Ecto neural progenitor cell (in vitro differentiated cells): ENCODE measurements at regions not wholly inside any gene's neighbourhood (a gene's known extent, or its start where the extent isn't known, plus 50 kb on each side); places are given as distances from the start of the nearest gene placed in this dataset.
"Not testable (repeated sequence)": the region's sequence is repeated elsewhere in the genome, so short reads cannot be mapped to it uniquely, and the experiment has no call there.

Source experiments
- DNase-seq: peaks from one replicate; pipeline ENCODE4 v3.0.0-alpha.2; 2018; ENCODE audit warnings: low spot score

DNA sequence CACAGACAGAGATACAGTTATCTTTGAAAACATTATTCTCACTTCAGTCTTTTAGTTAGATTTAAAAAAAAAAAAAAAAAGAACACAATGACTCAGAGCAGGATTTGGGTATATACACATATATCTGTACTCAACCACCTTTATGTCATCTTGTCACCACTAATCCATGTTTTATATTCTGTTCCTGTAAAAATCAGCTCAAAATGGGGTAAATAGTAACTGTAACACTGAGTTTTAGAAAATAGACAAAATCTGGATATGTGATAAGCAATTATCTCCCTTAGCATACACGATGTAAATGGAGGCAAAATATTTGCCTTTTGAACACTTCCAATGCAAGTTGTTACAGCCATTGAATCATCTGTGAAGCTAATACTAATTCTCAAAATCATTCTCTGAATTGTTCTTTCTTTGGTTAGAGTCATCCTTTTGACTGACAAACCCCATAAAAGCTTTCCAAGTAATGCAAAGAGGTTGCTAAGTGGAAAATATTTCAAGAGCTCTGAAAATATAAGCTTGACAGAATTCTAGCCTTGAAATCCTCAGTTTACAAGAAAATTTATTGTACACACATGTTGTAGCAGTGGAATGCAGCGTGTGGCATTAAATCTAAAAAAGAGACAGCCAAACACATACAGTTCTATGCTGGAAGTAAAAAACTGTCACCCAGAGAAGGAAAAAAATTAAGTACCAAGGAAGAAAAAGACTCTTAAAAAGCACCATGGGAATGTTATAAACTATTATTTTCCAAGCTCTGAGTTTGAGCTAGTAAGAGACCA, 502.2 kb upstream of the PHF14 start:
- DNase-seq, result no peak

- DNase-seq, result no peak
Observed at GRCh38 chr7:10472115-10472514, 501.6 kb upstream of the PHF14 start.

DNA sequence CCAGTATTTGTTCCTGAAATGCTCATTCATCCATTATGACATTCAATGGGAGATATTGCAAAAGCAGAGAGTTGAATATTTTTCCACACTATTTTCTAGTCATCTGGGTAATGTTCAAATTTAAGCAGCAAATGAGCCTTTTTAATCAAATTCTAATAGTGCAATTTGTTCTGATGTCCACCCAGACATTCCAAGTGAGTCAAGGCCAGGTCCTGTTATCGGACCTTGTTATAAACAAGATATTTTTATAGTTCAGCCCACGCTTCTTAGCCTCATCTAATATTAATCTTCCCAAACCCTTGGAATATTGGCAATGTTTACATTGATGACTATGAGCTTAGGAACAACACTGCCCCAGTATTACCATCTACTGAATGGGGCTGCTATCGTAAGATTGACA, 500.1 kb upstream of the PHF14 start:
- DNase-seq, result no peak

- DNase-seq, result no peak
Observed at GRCh38 chr7:10474048-10474447, 499.6 kb upstream of the PHF14 start.

DNA sequence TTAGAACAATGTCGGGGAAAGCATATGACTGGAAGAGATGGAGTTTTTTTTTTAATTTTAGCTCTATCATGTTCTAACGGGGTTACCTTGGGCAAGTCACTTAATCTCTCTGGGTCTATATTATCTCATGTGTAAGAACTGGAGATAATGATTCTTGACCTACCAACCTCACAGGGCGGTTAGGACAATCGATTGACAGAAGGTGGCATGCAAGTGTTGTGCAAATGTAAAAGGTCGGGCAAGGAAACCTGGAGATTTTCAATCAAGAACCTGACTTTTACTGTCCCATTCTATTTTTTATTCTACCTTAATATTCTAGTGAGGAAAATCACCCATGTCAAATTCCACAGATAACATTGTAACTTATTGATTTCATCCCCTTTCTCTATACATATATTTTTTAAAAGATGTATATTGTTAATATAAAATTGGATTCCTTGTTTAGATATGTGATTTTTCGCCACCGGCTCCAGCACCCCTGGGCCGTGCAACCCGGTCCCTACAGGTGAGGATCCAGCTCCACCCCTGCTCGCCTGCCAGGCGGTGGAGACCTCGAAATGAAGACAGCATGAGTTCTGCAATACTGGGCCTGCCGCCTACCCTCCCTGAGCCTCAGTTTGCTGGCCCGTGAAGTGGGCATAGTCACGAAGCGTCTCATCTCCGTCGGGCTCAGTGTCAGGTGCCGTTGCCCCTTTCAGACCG, 497.6 kb upstream of the PHF14 start:
- DNase-seq, result no peak

GRCh38 chr7:10476642-10477041, 497.0 kb upstream of the PHF14 start:
- DNase-seq, result no peak

- no peak for DNase-seq
Observed at GRCh38 chr7:10483671-10484070, 490.0 kb upstream of the PHF14 start.

- no peak for DNase-seq
Observed at GRCh38 chr7:10484767-10485166, 488.9 kb upstream of the PHF14 start.

- not testable (repeated sequence) for DNase-seq
Observed at GRCh38 chr7:10501206-10501884, 472.3 kb upstream of the PHF14 start.

- no peak for DNase-seq
Observed at GRCh38 chr7:10507032-10507431, 466.6 kb upstream of the PHF14 start.

DNA sequence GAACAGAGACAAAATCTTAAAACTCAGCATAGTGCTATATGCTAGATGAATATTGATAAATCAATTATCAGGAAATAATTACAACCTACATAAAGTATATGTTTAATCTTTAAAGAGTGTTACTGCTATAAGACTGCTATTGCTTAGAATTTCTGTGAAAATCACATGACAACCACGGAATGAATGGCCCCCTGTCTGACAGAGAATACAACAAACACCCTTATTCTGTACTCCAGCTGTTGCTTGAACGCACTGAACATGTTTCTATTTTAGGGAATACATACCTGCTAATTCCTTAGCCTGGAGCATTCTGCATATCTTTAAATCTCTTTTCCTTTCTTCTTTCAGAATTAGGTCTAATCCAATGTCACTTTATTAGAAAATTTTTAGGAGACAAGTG, 452.4 kb upstream of the PHF14 start:
- no peak for DNase-seq

- DNase-seq, result not testable (repeated sequence)
Observed at GRCh38 chr7:10533429-10533828, 440.2 kb upstream of the PHF14 start.

DNA sequence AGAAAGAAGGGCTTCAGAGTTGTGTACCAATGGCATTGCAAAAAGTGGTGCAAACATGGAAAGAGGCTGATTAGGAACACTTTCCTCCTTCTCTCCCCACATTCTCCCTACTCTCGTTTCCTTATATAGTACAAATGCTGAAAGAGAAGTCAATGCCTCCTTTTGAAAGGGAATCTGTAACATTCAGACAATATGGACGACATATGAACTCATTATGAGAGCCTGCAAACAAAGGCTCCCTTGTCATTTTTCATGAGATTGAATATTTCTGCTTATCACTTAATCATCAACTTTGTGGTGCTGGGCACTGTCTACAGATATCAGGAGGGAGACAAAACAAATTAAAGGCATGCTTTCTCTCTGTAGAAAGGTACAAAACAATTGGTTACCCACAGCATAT, 437.1 kb upstream of the PHF14 start:
- DNase-seq, result no peak

DNA sequence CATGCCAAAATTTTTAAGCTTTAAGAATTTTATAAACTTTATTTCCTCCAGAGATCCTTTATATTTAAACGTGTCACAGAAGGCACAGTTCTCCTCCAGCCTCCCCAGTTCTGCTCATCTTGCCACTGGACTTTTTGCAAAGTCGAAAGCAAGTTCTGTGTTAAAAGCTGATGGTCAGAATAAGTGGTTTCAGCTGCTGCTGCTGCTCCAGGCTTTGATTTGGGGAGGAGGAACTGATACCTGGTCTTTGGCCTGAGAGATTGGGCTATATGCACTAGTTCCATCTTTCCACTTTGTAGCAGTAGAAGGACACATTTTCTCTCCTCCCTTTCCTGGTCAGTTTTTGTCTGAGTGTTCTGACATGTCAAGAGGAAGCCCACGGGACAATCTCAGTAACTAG, 435.9 kb upstream of the PHF14 start:
- DNase-seq, result no peak

- DNase-seq, result no peak
Observed at GRCh38 chr7:10557375-10557774, 416.3 kb upstream of the PHF14 start.

DNA sequence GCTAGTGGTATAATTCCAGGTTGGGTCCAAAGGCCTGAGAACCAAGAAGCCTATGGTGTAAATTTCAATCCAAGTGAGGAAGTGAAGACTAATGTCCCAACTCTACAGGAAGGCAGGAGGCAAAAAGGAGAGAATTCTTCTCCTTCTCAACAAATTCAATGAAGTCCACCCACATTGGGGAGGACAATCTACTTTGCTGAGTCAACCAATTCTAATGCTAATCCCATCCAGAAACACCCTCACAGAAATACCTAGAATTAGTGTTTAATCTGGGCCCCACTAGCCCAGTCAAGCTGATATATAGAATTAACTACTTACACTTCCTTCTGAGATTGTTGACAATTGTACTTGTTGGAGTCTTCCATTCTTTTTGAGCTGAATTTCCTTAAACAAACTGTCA, 413.2 kb upstream of the PHF14 start:
- no peak for DNase-seq

DNA sequence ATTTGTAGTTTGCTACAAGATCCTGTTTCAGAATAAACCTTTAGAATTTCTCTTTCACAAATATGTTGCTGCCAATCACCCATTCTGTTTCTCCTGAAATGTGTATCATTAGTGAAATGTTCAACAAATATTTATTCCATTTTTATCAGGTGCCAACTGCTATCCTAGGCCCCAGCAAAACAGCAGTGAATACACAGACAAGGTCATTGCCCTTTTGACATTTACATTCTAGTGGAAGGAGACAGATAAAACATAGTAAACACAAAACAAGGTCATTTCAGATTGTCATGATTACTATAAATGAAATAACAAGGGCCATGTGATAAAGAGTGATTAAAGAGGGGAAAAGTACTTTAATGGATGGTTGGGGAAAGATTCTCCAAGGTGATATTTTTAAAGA, 404.8 kb upstream of the PHF14 start:
- DNase-seq, result no peak

- no peak for DNase-seq
Observed at GRCh38 chr7:10571759-10572158, 401.9 kb upstream of the PHF14 start.

- no peak for DNase-seq
Observed at GRCh38 chr7:10577866-10578374, 395.8 kb upstream of the PHF14 start.

- peak; percentile 53 for DNase-seq
Observed at GRCh38 chr7:10579561-10579960, 394.1 kb upstream of the PHF14 start.

DNA sequence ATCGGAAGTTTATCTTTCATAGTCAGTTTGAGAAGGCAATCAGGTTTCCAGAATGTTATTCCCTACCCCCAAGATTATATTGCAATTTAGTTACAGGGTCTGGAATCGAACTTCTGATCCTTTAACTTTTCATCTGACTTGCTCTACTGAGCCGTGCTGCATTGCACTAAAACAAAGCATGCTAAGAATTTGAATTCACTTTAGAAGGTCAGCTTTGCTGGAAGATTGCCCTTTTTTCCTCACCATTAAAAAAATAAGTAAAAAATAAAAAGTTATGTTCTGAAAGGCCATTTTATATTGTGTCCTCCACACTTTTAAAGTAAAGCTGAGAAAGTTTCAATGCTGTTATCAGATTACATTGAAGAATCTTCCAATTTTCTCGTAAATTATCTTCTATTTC, 388.8 kb upstream of the PHF14 start:
- no peak for DNase-seq

GRCh38 chr7:10588084-10588483, 385.6 kb upstream of the PHF14 start:
- no peak for DNase-seq

DNA sequence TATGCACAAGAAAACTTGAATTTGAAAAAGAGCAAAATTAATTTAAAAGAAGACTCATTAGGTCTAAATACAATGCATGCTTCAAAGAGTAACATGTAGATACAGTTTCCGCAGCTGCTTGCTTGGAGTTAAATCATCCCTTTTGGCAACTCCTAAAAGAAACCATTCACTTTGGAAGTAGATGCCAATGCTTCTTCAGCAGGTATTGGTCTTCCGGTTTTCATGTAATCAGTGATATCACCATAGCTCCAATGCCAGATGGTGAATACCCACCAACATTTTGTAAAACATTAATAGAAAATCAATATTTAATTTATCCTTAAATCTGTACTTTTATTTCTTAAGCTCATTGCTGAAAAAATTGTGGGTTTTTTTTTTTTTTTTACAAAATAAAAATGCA, 381.1 kb upstream of the PHF14 start:
- no peak for DNase-seq
